ENCODE measurements at regions not wholly inside any gene's neighbourhood (a gene's known extent, or its start where the extent isn't known, plus 50 kb on each side); places are given as distances from the start of the nearest gene placed in this dataset.
"Not testable (repeated sequence)": the region's sequence is repeated elsewhere in the genome, so short reads cannot be mapped to it uniquely, and the experiment has no call there.

DNA sequence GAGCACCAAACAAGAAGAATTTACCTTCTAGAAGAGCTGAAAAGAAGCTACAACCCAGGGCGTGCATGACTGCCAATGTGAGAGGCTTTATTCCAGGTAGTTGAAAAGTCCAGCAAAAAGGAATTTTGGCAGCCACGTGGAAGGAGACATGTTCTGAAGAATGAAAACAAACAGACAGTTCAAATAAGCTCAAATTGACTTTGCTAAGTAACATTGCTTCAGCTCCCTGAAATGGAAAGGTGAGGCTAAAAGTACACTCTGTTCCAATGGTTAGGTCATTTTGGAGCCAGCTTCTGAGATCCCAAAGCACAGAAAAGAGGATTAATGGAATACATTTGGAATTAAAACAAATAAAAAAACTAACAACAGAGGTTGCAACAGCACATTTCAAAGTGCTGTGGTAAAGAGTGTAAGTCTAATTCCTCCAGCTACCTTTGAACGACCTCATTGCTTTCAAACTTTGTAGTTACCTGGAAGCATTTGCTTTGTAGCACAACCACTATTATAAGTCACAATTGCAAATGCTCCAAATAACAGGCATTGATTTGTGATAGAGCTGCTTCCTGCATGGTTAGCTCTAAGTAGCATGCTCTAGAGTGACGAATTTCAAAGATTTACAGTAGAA is 405.3 kb upstream of the EDA2R start:
- H3K4me3 Mint-ChIP-seq = no peak overlapping the region
- H3K4me1 Mint-ChIP-seq = no peaks in the 10 kb centered on the region
- ChIA-PET POLR2A (no interaction called here), CTCF (no interaction called here)
- no peaks in the 10 kb centered on the region for H3K9me3 Mint-ChIP-seq
- DNase-seq (no peak), ATAC-seq (ENCODE audit: low read depth) (no peak)
- no peaks in the 10 kb centered on the region for H3K36me3 Mint-ChIP-seq (ENCODE audit: low read depth)
- H3K27ac Mint-ChIP-seq = no peak overlapping the region
- intact Hi-C loops (cut with micrococcal nuclease) = no loop called here
- TF ChIP-seq, protein P1, sequence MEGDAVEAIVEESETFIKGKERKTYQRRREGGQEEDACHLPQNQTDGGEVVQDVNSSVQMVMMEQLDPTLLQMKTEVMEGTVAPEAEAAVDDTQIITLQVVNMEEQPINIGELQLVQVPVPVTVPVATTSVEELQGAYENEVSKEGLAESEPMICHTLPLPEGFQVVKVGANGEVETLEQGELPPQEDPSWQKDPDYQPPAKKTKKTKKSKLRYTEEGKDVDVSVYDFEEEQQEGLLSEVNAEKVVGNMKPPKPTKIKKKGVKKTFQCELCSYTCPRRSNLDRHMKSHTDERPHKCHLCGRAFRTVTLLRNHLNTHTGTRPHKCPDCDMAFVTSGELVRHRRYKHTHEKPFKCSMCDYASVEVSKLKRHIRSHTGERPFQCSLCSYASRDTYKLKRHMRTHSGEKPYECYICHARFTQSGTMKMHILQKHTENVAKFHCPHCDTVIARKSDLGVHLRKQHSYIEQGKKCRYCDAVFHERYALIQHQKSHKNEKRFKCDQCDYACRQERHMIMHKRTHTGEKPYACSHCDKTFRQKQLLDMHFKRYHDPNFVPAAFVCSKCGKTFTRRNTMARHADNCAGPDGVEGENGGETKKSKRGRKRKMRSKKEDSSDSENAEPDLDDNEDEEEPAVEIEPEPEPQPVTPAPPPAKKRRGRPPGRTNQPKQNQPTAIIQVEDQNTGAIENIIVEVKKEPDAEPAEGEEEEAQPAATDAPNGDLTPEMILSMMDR (IDR thresholded peaks at IDR 0.05) = no peak
- H3K27me3 Mint-ChIP-seq = no peaks in the 10 kb centered on the region

DNA sequence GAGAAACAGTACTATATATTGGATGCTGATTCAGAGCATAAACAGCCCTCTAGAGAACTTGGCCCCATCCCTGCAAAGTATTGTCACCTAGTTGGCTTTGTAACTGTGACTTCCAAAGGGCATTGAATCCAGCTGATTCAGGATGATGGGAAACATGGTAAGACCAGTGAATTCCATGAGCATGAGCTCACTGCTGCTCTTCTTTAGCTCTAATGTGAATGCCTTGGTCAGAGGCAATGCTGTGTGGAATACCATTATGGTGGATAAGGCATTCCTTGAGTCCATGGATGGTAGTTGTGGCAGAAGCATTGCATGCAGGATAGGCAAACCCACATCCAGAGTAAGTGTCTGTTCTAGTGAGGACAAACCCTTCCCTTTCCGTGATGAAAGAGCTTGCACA is 365.6 kb upstream of the EDA2R start:
- ChIA-PET POLR2A (no interaction called here), CTCF (no interaction called here)
- Mint-ChIP-seq H3K27me3 (no peaks in the 10 kb centered on the region), H3K4me3 (no peak overlapping the region), H3K36me3 (ENCODE audit: low read depth) (no peaks in the 10 kb centered on the region), H3K27ac (no peak overlapping the region), H3K9me3 (no peaks in the 10 kb centered on the region), H3K4me1 (no peaks in the 10 kb centered on the region)
- TF ChIP-seq, protein P1 (IDR thresholded peaks at IDR 0.05) = no peak
- DNase-seq (no peak), ATAC-seq (ENCODE audit: low read depth) (no peak)
- intact Hi-C loops (cut with micrococcal nuclease) = no loop called here

DNA sequence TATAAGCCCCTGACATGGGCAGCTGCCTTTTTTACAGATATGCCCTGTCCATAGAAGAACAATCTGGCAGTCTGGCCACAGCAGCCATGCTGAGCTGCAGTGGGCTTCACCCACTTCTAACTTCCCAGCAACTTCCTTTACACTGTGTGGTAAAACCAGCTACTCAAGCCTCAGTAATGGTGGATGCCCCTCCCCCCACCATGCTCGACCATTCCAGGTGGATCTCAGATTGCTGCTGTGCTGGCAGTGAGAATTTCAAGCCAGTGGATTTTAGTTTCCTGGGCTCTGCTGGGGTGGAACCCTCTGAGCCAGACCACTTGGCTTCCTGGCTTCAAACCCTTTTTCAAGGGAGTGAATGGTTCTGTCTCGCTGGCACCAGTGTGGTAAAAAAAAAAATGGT is 355.9 kb upstream of the EDA2R start:
- Mint-ChIP-seq H3K9me3 (no peaks in the 10 kb centered on the region), H3K36me3 (ENCODE audit: low read depth) (no peaks in the 10 kb centered on the region), H3K27me3 (no peaks in the 10 kb centered on the region), H3K4me1 (no peaks in the 10 kb centered on the region), H3K4me3 (no peak overlapping the region), H3K27ac (no peak overlapping the region)
- ChIA-PET CTCF (no interaction called here), POLR2A (no interaction called here)
- intact Hi-C loops (cut with micrococcal nuclease) = no loop called here
- TF ChIP-seq, protein P1 (IDR thresholded peaks at IDR 0.05) = no peak
- ATAC-seq (ENCODE audit: low read depth) (no peak), DNase-seq (no peak)

DNA sequence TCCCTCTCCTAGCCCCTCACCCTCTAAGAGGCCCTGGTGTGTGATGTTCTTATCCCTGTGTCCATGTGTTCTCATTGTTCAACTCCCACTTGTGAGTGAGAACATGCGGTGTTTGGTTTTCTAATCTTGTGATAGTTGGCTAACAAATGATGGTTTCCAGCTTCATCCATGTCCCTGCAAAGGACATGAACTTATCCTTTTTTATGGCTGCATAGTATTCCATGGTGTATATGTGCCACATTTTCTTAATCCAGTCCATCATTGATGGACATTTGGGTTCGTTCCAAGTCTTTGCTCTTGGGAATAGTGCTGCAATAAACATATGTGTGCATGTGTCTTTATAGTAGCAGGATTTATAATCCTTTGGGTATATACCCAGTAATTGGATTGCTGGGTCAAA is 353.2 kb upstream of the EDA2R start:
- ATAC-seq (ENCODE audit: low read depth); H3K9me3 Mint-ChIP-seq; H3K27ac Mint-ChIP-seq; intact Hi-C loops (cut with micrococcal nuclease); CTCF ChIA-PET; DNase-seq; POLR2A ChIA-PET; H3K27me3 Mint-ChIP-seq; H3K4me3 Mint-ChIP-seq; H3K36me3 Mint-ChIP-seq (ENCODE audit: low read depth); H3K4me1 Mint-ChIP-seq: not testable (repeated sequence)

DNA sequence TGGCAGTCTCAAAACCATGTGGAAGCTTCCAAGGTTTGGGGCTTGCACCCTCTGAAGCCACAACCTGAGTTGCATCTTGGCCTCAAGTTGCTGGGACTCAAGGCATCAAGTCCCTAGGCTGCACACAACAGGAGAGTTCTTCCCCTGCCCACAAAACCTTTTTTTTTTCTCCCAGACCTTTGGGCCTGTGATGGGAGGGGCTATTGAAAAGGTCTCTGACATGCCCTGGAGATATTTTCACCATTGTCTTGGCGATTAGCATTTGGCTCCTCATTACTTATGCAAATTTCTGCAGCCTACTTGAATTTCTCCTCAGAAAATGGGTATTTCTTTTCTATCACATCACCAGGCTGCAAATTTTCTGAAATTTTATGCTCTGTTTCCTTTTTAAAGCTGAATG is 349.5 kb upstream of the EDA2R start:
- ChIA-PET CTCF (no interaction called here), POLR2A (no interaction called here)
- no peak for DNase-seq
- Mint-ChIP-seq H3K4me1 (no peaks in the 10 kb centered on the region), H3K36me3 (ENCODE audit: low read depth) (no peaks in the 10 kb centered on the region), H3K9me3 (peaks cover 4% of the 10 kb centered on the region), H3K4me3 (no peak overlapping the region), H3K27ac (no peak overlapping the region), H3K27me3 (no peaks in the 10 kb centered on the region)
- TF ChIP-seq, protein P1 (IDR thresholded peaks at IDR 0.05) = no peak
- ATAC-seq (ENCODE audit: low read depth) = no peak
- intact Hi-C loops (cut with micrococcal nuclease) = no loop called here

DNA sequence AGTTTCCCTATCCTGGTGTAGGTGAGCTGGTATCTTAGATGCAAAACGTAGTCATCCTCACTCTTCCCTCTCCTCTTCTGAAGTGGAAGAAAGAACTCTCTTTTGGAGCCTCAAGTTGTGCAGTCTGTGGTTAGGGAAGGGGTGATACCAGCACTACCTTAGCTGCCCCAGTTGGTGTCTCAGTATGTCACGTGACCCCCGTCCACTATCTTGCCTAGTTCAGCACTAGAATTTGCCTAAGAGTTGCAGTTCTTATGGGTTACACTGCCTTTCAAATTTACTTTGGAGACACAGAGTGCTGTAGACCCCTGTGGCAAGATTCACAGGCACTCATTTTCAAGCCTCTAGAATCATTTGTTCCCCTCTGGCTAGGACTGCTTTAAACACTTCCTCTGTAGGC is 322.8 kb upstream of the EDA2R start:
- intact Hi-C loops (cut with micrococcal nuclease) = no loop called here
- ChIA-PET POLR2A (no interaction called here), CTCF (no interaction called here)
- H3K9me3 Mint-ChIP-seq = no peaks in the 10 kb centered on the region
- TF ChIP-seq, protein P1 (IDR thresholded peaks at IDR 0.05) = no peak
- DNase-seq (no peak), ATAC-seq (ENCODE audit: low read depth) (no peak)
- H3K4me1 Mint-ChIP-seq = no peaks in the 10 kb centered on the region
- no peak overlapping the region for H3K4me3 Mint-ChIP-seq
- no peaks in the 10 kb centered on the region for H3K36me3 Mint-ChIP-seq (ENCODE audit: low read depth)
- H3K27me3 Mint-ChIP-seq = no peaks in the 10 kb centered on the region
- H3K27ac Mint-ChIP-seq = no peak overlapping the region
